OCI-LY3 (cell line): ENCODE measurements at regions not wholly inside any gene's neighbourhood (a gene's known extent, or its start where the extent isn't known, plus 50 kb on each side); places are given as distances from the start of the nearest gene placed in this dataset.

Experiments
- H2AFZ ChIP-seq: fragments of 200-600, 300-600 bp; shearing (Covaris generic); 2 replicates; pipeline ENCODE4 v1.6.0; 2014; ENCODE audit warnings: antibody characterized with exemption, low read depth, low read length
- H3K27ac ChIP-seq: fragments of 200-600, 300-600 bp; sonication (generic); 2 replicates; pipeline ENCODE4 v1.5.1; 2014; ENCODE audit warnings: mild to moderate bottlenecking, low read length, moderate library complexity, mixed read lengths
- H3K27me3 ChIP-seq: fragments of 200-600, 300-600 bp; sonication (generic); 2 replicates; pipeline ENCODE4 v1.6.1; 2014; ENCODE audit warnings: low read depth, low read length, mixed read lengths
- H3K36me3 ChIP-seq: fragments of 200-600, 300-600 bp; sonication (generic); replicated peaks from 2 replicates; pipeline ENCODE3; 2014; ENCODE audit warnings: low read depth, low read length, mixed read lengths
- H3K4me1 ChIP-seq: fragments of 300-600, 200-600 bp; sonication (generic); 2 replicates; pipeline ENCODE4 v1.6.1; 2014; ENCODE audit warnings: low read length, mixed read lengths
- H3K4me2 ChIP-seq: fragments of 200-600, 300-600 bp; sonication (generic); 2 replicates; pipeline ENCODE4 v1.6.1; 2014; ENCODE audit warnings: low read length, mixed read lengths
- H3K4me3 ChIP-seq: fragments of 300-600, 200-600 bp; sonication (generic); 2 replicates; pipeline ENCODE4 v1.5.1; 2014; ENCODE audit warnings: antibody characterized with exemption, mild to moderate bottlenecking, low read length, moderate library complexity
- H3K79me2 ChIP-seq: fragments of 300-600, 200-600 bp; shearing (Covaris generic); 2 replicates; pipeline ENCODE4 v1.6.1; 2014; ENCODE audit warnings: mild to moderate bottlenecking, low read length, mixed read lengths
- H3K9ac ChIP-seq: fragments of 300-600, 200-600 bp; shearing (Covaris generic); 2 replicates; pipeline ENCODE4 v1.6.0; 2014; ENCODE audit warnings: mild to moderate bottlenecking, low read length, moderate library complexity
- H3K9me3 ChIP-seq: fragments of 200-600, 300-600 bp; shearing (Covaris generic); 2 replicates; pipeline ENCODE4 v1.6.1; 2014; ENCODE audit warnings: low read length, mixed read lengths; ENCODE audit not compliant: insufficient read depth
- H4K20me1 ChIP-seq: fragments of 200-600, 300-600 bp; sonication (generic); 2 replicates; pipeline ENCODE4 v1.6.1; 2016; ENCODE audit warnings: low read length, mixed read lengths; ENCODE audit not compliant: insufficient read depth
- CTCF ChIP-seq: fragments of 200-600, 300-600 bp; sonication (generic); IDR thresholded peaks from 2 replicates; pipeline ENCODE4 v1.5.1; 2014; ENCODE audit warnings: antibody characterized with exemption, low read length, low read depth
- EZH2phosphoT487 ChIP-seq: fragments of 200-600 bp; shearing (Covaris generic); IDR thresholded peaks from 2 replicates; pipeline ENCODE4 v1.6.1; 2018; ENCODE audit warnings: antibody characterized with exemption, mixed run types, low read depth

- no peak overlapping the region for H3K4me3 ChIP-seq
- H3K4me1 ChIP-seq: no peaks in the 10 kb centered on the region
- no peak overlapping the region for H3K4me2 ChIP-seq
- H3K9me3 ChIP-seq: no peaks in the 10 kb centered on the region
- H3K36me3 ChIP-seq: no peaks in the 10 kb centered on the region
- H3K79me2 ChIP-seq: no peaks in the 10 kb centered on the region
- H3K27ac ChIP-seq: no peak overlapping the region
- H2AFZ ChIP-seq: no peak overlapping the region
- H3K9ac ChIP-seq: no peak overlapping the region
- H3K27me3 ChIP-seq: no peaks in the 10 kb centered on the region
- H4K20me1 ChIP-seq: no peaks in the 10 kb centered on the region
- TF ChIP-seq CTCF: no peak
- no peak for TF ChIP-seq EZH2phosphoT487
Measured at GRCh38 chr7:116400522-116400921, 99.0 kb upstream of the CAV2 start.

- Histone ChIP-seq H2AFZ (no peak overlapping the region), H3K27ac (no peak overlapping the region), H3K4me3 (no peak overlapping the region), H3K9ac (no peak overlapping the region), H3K27me3 (no peaks in the 10 kb centered on the region), H3K4me2 (no peak overlapping the region), H3K4me1 (no peaks in the 10 kb centered on the region), H3K79me2 (no peaks in the 10 kb centered on the region), H3K36me3 (no peaks in the 10 kb centered on the region), H4K20me1 (no peaks in the 10 kb centered on the region), H3K9me3 (no peaks in the 10 kb centered on the region)
- TF ChIP-seq EZH2phosphoT487 (no peak), CTCF (no peak)
Measured at GRCh38 chr7:116401711-116402110, 97.8 kb upstream of the CAV2 start.

GRCh38 chr7:116403265-116403664 is 96.3 kb upstream of the CAV2 start:
- Histone ChIP-seq H3K9ac (no peak overlapping the region), H3K27ac (no peak overlapping the region), H3K9me3 (no peaks in the 10 kb centered on the region), H3K4me2 (no peak overlapping the region), H3K4me3 (no peak overlapping the region), H4K20me1 (no peaks in the 10 kb centered on the region), H3K36me3 (no peaks in the 10 kb centered on the region), H3K27me3 (no peaks in the 10 kb centered on the region), H2AFZ (no peak overlapping the region), H3K79me2 (no peaks in the 10 kb centered on the region), H3K4me1 (no peaks in the 10 kb centered on the region)
- TF ChIP-seq EZH2phosphoT487: no peak
- no peak for TF ChIP-seq CTCF

GRCh38 chr7:116404389-116404788 is 95.1 kb upstream of the CAV2 start:
- TF ChIP-seq CTCF (no peak), EZH2phosphoT487 (no peak)
- Histone ChIP-seq H3K27ac (no peak overlapping the region), H4K20me1 (no peaks in the 10 kb centered on the region), H3K4me1 (no peaks in the 10 kb centered on the region), H3K27me3 (no peaks in the 10 kb centered on the region), H3K9ac (no peak overlapping the region), H3K79me2 (no peaks in the 10 kb centered on the region), H3K4me2 (no peak overlapping the region), H2AFZ (no peak overlapping the region), H3K36me3 (no peaks in the 10 kb centered on the region), H3K9me3 (no peaks in the 10 kb centered on the region), H3K4me3 (no peak overlapping the region)
